Stomach (tissue), 4 donors: ENCODE measurements at regions not wholly inside any gene's neighbourhood (a gene's known extent, or its start where the extent isn't known, plus 50 kb on each side); places are given as distances from the start of the nearest gene placed in this dataset.

Experiments used
- POLR2A ChIP-seq, 4 donors: fragments of 450-650 bp; IDR thresholded peaks; one replicate each; pipeline ENCODE4 v1.6.1; 2016; ENCODE audit warnings: antibody characterized with exemption in 4 of 4, control low read depth in 2 of 4, mild to moderate bottlenecking in 1 of 4, moderate library complexity in 1 of 4
- POLR2AphosphoS5 ChIP-seq, 3 donors: sonication (generic); formaldehyde crosslinking; IDR thresholded peaks; one replicate each; pipeline ENCODE4 v1.6.1; 2016; ENCODE audit warnings: antibody characterized with exemption in 3 of 3
- TF ChIP-seq, protein P1 (sequence below), 7 experiments: fragments of 450-650 bp in 4 of 7; fragments of 200-600 bp in 3 of 7; sonication (generic) in 3 of 7; IDR thresholded peaks; one replicate each; pipeline ENCODE4 v1.5.1; 2016 to 2019; ENCODE audit warnings: antibody characterized with exemption in 7 of 7, control low read depth in 2 of 7, mild to moderate bottlenecking in 1 of 7

DNA sequence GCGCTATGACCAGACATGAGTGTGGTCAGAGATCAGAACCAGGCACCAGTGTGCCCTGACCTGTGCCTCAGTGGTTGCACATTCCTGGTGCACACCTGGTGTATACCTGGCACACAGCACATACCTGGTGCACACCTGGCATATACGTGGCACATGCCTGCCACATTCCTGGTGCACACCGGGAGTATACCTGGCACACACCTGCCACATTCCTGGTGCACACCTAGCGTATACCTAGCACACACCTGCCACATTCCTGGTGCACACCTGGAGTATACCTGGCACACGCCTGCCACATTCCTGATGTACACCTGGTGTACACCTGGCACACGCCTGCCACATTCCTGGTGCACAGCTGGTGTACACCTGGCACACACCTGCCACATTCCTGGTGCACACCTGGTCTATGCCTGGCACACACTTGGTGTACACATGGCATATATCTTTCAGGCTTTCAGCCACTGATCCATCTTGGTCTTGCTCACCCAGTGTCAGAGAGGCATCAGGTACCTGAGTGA lies 61.3 kb upstream of the ADGRL1 start:
- TF ChIP-seq, protein P1, sequence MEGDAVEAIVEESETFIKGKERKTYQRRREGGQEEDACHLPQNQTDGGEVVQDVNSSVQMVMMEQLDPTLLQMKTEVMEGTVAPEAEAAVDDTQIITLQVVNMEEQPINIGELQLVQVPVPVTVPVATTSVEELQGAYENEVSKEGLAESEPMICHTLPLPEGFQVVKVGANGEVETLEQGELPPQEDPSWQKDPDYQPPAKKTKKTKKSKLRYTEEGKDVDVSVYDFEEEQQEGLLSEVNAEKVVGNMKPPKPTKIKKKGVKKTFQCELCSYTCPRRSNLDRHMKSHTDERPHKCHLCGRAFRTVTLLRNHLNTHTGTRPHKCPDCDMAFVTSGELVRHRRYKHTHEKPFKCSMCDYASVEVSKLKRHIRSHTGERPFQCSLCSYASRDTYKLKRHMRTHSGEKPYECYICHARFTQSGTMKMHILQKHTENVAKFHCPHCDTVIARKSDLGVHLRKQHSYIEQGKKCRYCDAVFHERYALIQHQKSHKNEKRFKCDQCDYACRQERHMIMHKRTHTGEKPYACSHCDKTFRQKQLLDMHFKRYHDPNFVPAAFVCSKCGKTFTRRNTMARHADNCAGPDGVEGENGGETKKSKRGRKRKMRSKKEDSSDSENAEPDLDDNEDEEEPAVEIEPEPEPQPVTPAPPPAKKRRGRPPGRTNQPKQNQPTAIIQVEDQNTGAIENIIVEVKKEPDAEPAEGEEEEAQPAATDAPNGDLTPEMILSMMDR (IDR thresholded peaks at IDR 0.05): no peak
- TF ChIP-seq POLR2A (IDR thresholded peaks at IDR 0.05): no peak
- no peak for TF ChIP-seq POLR2AphosphoS5 (IDR thresholded peaks at IDR 0.05)
